Endometrium (tissue), 2 donors: ENCODE measurements at regions not wholly inside any gene's neighbourhood (a gene's known extent, or its start where the extent isn't known, plus 50 kb on each side); places are given as distances from the start of the nearest gene placed in this dataset.
"Not testable (repeated sequence)": the region's sequence is repeated elsewhere in the genome, so short reads cannot be mapped to it uniquely, and the experiment has no call there.

Experiments
- FAIRE-seq: peaks from 2 replicates; lab custom pipeline; 2012; peaks lifted over from hg19 to GRCh38; lab: Jason Lieb, UNC
- donor health status: control.
- donor health status: control.

- FAIRE-seq, result not testable (repeated sequence)
Measured at GRCh38 chr9:39567396-39567795, 211.9 kb downstream of the SPATA31A1 start.

- not testable (repeated sequence) for FAIRE-seq
Measured at GRCh38 chr9:39568900-39569299, 213.4 kb downstream of the SPATA31A1 start.

- FAIRE-seq, result not testable (repeated sequence)
Measured at GRCh38 chr9:39573024-39574022, 217.9 kb downstream of the SPATA31A1 start.

- not testable (repeated sequence) for FAIRE-seq
Measured at GRCh38 chr9:39579000-39579399, 223.5 kb downstream of the SPATA31A1 start.

GRCh38 chr9:39581296-39581695 is 225.8 kb downstream of the SPATA31A1 start:
- not testable (repeated sequence) for FAIRE-seq

GRCh38 chr9:39582677-39583412 is 227.4 kb downstream of the SPATA31A1 start:
- FAIRE-seq, result not testable (repeated sequence)

- FAIRE-seq, result not testable (repeated sequence)
Measured at GRCh38 chr9:39583413-39583747, 227.9 kb downstream of the SPATA31A1 start.

- not testable (repeated sequence) for FAIRE-seq
Measured at GRCh38 chr9:39585233-39585632, 229.8 kb downstream of the SPATA31A1 start.

- no peak for FAIRE-seq
Measured at GRCh38 chr9:39587844-39588499, 232.5 kb downstream of the SPATA31A1 start.

- no peak for FAIRE-seq
Measured at GRCh38 chr9:39588500-39589137, 233.2 kb downstream of the SPATA31A1 start.

- not testable (repeated sequence) for FAIRE-seq
Measured at GRCh38 chr9:39604089-39604488, 248.6 kb downstream of the SPATA31A1 start.

GRCh38 chr9:39611449-39612231 is 256.2 kb downstream of the SPATA31A1 start:
- FAIRE-seq, result not testable (repeated sequence)

- not testable (repeated sequence) for FAIRE-seq
Measured at GRCh38 chr9:39616480-39616879, 261.0 kb downstream of the SPATA31A1 start.

- FAIRE-seq, result not testable (repeated sequence)
Measured at GRCh38 chr9:39624048-39624447, 268.6 kb downstream of the SPATA31A1 start.

- FAIRE-seq, result not testable (repeated sequence)
Measured at GRCh38 chr9:39632071-39632470, 276.6 kb downstream of the SPATA31A1 start.

- FAIRE-seq, result not testable (repeated sequence)
Measured at GRCh38 chr9:39649029-39649428, 293.6 kb downstream of the SPATA31A1 start.

GRCh38 chr9:39656960-39657603 is 301.6 kb downstream of the SPATA31A1 start:
- FAIRE-seq, result not testable (repeated sequence)

- FAIRE-seq, result not testable (repeated sequence)
Measured at GRCh38 chr9:39663020-39663419, 307.6 kb downstream of the SPATA31A1 start.

GRCh38 chr9:39663713-39664112 is 308.2 kb downstream of the SPATA31A1 start:
- FAIRE-seq, result not testable (repeated sequence)

GRCh38 chr9:39665020-39665419 is 309.6 kb downstream of the SPATA31A1 start:
- FAIRE-seq, result not testable (repeated sequence)
